ENCODE measurements at regions not wholly inside any gene's neighbourhood (a gene's known extent, or its start where the extent isn't known, plus 50 kb on each side); places are given as distances from the start of the nearest gene placed in this dataset.

DNA sequence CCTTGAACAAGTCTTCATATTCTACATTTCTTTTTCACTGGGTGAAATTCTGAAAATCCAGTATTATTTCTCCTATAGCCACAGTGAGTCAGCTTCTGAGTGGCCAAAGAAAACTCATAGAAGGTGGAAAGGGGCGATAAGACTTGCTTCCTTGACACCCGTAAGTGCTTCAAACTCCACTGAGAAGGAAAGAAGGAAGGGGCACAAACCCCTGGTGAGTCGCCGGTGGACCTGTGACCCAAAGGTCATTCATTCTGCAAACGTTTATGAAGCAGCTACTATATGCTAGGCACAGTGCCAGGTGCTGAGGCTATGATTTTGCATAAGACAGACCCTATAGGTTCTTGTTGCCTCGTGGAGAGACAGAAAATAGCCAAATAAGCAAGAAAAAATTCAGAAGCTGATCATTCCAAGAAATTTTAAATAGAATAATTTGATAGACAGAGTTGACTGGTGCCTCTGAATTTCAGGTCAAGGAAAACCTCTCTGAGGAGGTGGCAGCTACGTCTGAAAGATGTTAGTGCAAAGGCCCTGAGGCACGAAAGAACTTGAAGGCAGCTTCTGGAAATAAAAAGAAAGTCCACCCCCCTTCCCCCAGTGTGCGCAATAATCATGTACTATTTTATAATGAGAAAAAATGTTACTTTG, 118.2 kb downstream of the CD24 start:
- WGBS (ENCODE audit: insufficient coverage, insufficient replicate concordance, low lambda C conversion rate, missing lambda C conversion rate) = 42% methylated on average over 9 of the region's 9 CpGs
- peaks cover 8% of the 10 kb centered on the region; the same call in 2 of the 3 replicates for H3K9me3 ChIP-seq (replicated peaks; ENCODE audit: control insufficient read depth, insufficient read depth, low read length)
- ChIA-PET RAD21 (ENCODE audit: unreplicated experiment) (no interaction called here), SMC1A (ENCODE audit: uncharacterized antibody, unreplicated experiment) (interaction anchor here (1.1 to 1.2 kb wide), 2 partner anchors 10 to 137 kb away, joined by 3 to 4 read pairs; no protein-coding TSS in a partner anchor), CTCF (interaction anchor here (0.7 to 1.3 kb wide), 2 partner anchors 9 to 438 kb away, joined by 4 to 5 read pairs; no protein-coding TSS in a partner anchor), POLR2A (no interaction called here)
- FAIRE-seq = no peak
- no peaks in the 10 kb centered on the region for H4K20me1 ChIP-seq (ENCODE audit: control insufficient read depth, insufficient read depth)
- no TSS peak for BruUV-seq (replicated peaks)
- no peak overlapping the region for H3K27ac ChIP-seq (ENCODE audit: control insufficient read depth, insufficient read depth)
- H3K4me1 ChIP-seq (ENCODE audit: control insufficient read depth, insufficient read depth, low read length) = no peaks in the 10 kb centered on the region
- no peaks in the 10 kb centered on the region for H3K79me2 ChIP-seq (ENCODE audit: control insufficient read depth, insufficient read depth, low read length)
- H3K27me3 ChIP-seq (replicated peaks in 1 of 2; ENCODE audit: control insufficient read depth in 2 of 2, insufficient read depth in 2 of 2, low read length in 1 of 2) = no peaks in the 10 kb centered on the region
- H3K4me3 ChIP-seq = no peak overlapping the region
- in situ Hi-C loops (cut with MboI) = no loop called here
- no peaks in the 10 kb centered on the region for H3K36me3 ChIP-seq (ENCODE audit: control insufficient read depth in 2 of 2, insufficient read depth in 2 of 2, low read length in 1 of 2)
- intact Hi-C loops (cut with micrococcal nuclease; ENCODE audit: unreplicated experiment) = no loop called here
- H3K4me2 ChIP-seq (ENCODE audit: control insufficient read depth, insufficient read depth) = no peak overlapping the region
- no peak for ATAC-seq
- DNase-seq (ENCODE audit: low read depth, low spot score) = no peak
- no peak for TF ChIP-seq EP300 (IDR thresholded peaks at IDR 0.05; ENCODE audit: borderline replicate concordance in 1 of 2, control insufficient read depth in 1 of 2, low read depth in 2 of 2, low read length in 2 of 2)
- TF ChIP-seq NFYA (IDR thresholded peaks at IDR 0.05; ENCODE audit: borderline replicate concordance, low read depth, low read length) = no peak
- no peak for TF ChIP-seq MYC (IDR thresholded peaks at IDR 0.05; ENCODE audit: insufficient read depth, insufficient read length, insufficient replicate concordance, low read length, severe bottlenecking)
- TF ChIP-seq SMC3 (IDR thresholded peaks at IDR 0.05; ENCODE audit: borderline replicate concordance, low read length) = no peak
- no peak for TF ChIP-seq RCOR1 (conservative IDR thresholded peaks at IDR 0.05; ENCODE audit: low read depth, low read length)
- TF ChIP-seq ZNF217 (IDR thresholded peaks at IDR 0.05) = no peak
- TF ChIP-seq ZNF207 (IDR thresholded peaks at IDR 0.05; ENCODE audit: borderline replicate concordance) = no peak
- TF ChIP-seq STAT1 (conservative IDR thresholded peaks at IDR 0.05) = no peak
- H2AFZ ChIP-seq (ENCODE audit: control insufficient read depth, low read depth, low read length) = no peak overlapping the region
- H3K9ac ChIP-seq (ENCODE audit: control insufficient read depth, insufficient read depth, low read length) = no peak overlapping the region
